Smooth muscle cell of the brain vasculature (primary cell): ENCODE measurements at regions not wholly inside any gene's neighbourhood (a gene's known extent, or its start where the extent isn't known, plus 50 kb on each side); places are given as distances from the start of the nearest gene placed in this dataset.

ENCODE experiments used
- DNase-seq: peaks from one replicate; pipeline ENCODE4 v3.0.0-alpha.2; 2012; ENCODE audit warnings: low read depth, low spot score

DNA sequence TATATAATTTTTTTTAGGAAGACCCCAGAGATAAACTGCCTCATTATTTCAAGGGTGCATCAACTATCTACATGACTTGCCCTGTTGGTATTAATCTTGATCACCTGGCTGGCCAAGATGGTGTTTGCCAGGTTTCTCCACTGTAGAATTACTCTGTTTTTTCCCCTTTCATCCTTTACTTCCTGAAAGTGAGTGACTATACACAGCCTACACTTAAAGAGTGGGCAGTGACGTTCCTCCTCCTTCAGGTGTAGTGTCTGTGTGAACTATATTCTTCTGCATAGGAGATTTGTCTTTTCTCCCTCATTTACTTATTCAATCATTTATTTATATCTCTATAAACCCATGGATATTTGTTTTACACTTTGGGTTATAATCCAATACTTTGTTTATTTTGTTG is 246.7 kb downstream of the IRF8 start:
- no peak for DNase-seq

DNA sequence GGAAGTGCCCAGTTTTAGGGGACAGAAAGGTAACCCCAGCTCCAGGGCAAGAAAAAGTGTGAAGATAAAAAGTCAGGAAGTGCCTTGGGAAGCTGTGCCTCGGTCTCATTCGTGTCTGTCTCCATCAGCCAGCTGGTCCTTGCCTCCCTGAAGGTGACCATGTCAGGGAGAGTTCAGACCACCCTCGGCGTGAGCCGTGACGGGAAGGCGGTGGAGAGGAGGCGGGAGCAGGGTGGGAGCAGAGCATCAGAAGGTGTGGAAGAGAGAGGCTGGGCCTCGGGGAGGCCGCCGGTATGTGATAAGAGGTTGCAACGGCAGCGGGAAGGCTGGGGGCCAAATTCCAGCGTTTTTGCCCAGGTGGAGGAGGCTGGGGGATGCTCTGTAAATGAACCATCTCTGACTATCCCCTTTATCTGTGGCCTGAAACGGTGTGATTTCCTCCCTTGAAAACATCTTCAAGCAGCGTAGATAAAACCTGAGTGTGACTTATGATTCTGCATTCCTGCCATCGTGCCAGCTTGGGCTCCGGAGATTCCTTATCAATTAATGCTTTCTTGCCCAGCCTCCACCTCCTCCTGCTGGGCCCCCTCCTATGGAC is 251.8 kb downstream of the IRF8 start:
- no peak for DNase-seq

DNA sequence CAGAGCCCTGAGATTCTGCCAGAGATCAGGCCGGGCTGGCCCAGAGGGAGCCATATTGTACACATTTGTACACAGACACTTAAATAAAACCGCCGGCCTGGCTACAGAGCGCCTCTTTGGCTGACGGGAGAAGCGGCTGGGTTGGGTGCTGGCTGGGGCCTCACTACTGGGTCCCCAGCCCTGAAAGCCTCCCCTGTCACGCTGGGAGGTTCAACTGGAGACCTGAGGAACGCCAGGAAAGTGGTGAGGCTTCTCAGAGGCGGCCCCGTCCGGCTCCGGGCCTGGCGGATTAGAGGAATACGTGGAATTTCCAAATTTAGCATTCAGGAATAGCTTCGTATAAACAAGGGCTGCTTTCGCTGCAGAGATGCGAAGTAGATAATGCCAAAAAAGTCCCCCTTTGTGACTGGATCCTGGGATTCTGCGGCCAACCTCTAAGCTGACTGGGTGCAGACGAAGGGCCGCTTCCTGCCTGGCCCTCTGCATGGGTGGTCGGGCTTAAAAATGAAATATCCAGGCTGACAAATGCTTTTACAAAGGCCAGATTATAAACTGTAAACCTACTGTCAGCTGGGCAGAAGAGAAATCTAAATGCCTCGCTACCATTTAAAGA is 252.4 kb downstream of the IRF8 start:
- DNase-seq, result no peak

DNA sequence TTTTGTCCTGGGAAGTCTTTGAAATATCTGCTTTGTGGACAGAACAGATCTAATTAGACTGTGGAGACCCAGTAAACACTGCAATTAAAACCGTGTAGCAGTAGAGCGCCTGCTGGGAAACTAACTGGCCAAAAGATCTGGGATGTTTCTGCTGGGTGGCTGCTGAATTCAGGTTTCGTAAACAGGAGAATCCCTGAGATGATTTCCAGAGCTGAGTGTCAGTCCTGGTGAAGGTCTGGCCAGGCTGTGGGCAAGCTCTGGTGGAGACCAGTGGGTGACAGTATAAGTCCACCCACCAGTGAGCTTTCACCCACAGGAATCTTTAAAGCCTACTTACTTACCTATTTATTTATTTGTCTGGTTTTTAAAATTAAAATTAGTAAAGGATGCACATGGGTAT is 257.2 kb downstream of the IRF8 start:
- DNase-seq, result no peak

DNA sequence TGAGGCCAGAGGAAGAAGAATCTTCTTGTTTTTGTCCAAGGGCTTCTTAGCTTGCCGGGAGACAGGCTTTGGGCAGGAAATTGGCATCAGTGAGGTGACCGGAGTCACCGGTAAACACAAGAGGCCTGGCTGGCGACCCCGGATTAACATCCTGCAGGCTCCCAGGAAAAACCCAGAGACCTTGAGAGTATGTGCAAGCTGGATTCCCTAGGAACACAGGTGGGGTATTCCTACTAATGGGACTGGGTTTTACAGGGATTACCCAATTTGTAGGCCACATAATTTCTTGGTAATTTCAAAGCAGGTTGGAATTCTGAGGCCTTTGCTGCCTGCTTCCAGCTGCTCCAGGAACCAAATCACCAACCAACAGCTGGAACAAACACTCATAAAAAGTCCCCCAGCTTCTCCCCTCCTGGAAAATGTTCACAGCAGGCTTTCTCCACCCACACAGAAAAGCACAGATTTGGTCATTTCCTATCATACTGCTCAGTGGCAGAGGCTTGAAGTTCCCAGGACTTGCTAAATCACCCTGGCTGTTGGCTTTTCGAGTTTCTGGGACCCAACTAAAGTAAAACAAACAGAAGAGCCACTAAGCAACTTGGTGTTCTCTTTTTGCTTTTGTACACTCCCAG is 258.8 kb downstream of the IRF8 start:
- no peak for DNase-seq

DNA sequence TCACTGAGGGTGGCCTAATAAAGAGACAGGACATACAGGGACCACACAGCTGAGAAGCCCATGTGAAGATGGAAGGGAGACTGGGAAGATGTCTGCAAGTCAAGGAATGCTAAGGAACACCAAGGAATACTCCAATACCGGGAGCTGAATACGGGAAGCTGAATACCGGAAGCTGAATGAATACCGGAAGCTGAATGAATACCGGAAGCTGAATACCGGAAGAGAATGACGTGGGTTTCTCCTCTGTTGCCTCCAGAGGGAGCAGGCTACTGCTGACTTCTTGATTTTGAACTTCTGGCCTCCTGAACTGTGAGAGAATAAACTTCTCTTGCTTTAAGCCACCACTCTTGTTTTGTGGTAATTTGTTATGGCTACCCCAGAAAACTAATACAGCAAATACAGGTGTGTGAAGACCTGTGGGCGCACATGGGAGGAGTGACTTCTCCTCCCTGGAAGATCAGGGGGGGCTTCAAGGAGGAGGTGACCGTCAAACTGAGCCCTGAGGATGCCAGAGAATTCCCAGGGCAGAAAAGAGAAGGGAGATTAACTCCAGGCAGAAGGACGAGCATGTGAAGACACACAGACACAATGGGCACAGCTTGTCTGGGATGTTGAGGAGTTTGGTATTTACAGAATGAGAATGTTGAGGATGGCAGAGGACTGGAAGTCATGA is 259.9 kb downstream of the IRF8 start:
- DNase-seq, result no peak

DNA sequence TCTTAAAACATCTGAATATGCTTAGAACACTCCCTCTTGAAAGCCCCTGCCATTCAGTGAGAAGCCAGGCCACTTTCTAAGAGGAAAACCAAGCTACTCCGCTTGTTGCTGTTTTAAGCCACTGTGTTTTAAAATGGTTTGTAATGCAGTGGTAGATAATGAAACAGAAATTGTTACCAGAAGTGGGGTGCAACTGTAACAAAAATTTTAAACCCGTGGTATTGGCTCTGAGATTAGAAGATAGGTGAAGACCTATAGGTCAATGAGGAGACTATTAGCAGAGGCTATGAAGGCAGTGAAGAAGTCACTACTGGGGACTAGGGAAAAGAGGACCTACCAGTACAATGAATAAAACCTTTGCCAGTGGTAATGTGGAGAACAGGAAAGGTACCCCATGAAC is 266.5 kb downstream of the IRF8 start:
- DNase-seq, result no peak

DNA sequence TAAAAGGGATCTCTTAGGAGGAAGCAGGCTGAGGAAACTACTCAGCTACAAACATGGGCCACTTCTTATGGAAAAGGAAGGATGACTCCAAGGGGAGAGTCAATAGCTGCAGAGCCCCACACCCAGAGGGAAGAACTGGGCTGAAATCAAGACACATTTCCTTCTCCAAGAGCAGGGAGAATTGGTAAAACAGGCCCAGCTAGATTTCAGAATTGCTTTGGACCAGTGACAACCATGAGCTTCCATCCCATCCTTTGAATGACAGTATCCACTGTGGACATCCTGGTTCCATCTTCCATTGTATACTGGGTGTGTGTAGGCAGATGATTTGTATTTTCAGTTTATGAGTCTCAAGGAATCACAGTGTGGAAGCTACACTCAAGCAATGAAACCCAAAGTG is 267.5 kb downstream of the IRF8 start:
- DNase-seq, result no peak

DNA sequence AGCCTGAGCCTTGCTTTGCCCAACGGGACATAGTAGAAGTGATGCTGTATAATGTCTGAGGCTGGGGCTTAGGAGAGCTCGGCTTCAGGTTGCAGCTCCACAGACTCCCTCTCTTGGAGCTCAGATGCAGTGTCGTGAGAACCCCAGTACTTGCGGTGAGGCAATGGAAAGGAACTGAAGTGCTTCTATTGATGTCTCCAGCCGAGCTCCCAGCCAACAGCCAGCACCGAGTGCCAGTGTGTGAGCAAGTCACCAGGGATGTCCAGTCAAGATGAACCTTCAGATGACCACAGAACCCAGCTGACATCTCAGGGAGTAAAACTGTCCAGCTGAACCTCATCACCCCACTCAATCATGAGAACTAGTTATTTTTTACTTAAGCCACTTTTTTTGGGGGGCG is 268.1 kb downstream of the IRF8 start:
- no peak for DNase-seq

DNA sequence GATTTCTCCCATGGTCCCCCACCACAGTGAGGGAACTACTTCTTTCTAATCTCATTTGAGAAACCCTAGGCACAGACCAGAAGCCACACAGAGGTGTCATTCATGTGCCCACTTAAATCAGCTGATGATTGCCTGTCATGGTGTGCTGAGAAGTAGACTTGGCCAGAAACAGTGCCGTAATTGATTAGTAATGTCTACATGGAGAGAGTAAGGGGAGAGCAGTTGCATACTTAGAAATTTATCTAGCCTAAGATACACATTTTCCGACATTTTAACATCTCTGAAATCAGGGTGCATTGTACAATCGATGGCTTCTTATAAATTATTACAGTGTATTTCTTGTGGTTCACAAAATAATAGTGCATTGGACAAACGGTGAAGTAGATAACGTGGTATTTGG is 271.8 kb downstream of the IRF8 start:
- DNase-seq, result no peak

DNA sequence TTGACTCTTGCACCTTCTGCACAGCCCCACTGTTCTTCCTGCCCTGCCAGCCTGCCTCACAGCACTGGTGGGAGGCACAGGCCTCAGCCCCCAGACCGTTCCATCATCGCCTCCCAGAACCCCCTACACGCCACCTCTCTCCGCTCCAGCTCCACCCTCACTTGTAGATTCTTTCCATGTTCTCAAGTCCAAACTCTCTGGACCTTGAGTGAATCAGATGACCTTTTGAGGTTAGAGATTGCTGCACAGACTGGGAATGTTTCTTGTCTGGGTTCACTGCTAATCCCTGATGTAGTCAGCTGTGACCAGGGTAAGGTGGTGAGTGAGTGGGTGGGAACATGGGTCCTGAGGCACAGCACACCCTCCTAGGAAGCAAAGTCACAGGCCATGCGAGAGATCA is 272.4 kb downstream of the IRF8 start:
- DNase-seq, result no peak

DNA sequence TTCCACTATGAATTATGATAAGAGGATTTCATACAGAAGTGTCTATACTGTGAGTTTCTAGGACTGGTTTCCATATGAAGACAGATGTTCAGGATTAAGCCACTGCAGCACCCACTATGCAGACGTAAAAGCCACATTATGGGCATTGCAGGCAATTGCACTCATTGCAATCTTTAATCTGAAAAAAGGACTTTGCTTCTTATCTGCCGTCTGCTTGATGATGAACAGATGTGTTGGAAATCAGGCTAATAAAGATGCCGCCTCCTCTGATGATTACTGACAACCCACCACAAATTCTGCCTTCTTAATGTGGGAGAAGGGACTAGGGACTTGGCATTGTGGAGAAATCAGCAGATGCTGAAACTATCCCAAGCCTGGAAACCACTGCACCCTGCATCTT is 276.9 kb downstream of the IRF8 start:
- DNase-seq, result no peak

DNA sequence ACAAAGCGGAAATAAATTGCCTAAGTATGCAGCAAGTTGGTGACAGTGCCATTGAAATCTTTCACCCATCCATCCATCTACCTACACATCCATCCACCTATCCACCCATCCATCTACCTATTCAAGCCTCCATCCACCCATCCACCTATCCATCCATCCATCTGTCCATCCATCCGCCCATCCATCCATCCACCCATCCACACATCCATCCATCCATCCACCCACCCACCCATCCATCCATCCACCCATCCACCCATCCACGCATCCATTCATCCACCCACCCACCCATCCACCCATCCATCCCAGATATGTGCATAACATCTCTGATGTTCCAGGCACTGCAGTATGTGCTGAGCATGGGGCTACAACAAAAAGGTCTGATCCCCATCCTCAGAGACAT is 277.5 kb downstream of the IRF8 start:
- no peak for DNase-seq

DNA sequence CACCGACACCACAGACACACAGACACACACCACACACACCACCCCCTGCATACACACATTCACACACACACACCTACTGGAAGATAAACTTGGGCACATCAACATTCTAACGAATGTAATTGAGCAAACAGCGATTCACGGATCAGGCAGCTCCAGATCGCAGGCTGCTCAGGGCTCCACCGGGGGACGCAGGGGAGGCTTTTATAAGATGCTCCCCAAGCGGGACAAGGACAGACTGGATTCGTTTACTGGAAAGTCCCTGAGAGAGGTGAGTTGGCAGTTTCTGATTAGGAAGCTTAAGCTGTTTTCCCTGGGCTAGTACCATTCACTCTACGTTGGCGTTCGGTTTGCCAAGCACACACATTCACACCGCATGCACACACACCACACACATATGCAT is 281.3 kb downstream of the IRF8 start:
- DNase-seq, result no peak

DNA sequence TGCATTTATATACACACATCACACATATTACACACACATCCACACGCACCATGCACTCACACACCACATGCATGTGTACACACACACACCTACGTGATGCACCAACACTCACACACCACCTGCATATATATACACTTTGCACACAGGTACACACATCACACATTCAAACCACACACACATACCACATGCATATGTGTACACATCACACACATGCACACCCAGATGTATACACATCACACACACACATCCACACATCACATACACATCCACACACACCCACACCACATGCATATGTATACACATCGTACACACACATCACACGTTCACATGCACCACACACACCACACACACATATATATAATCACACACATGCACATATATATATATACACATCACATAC is 281.8 kb downstream of the IRF8 start:
- no peak for DNase-seq

DNA sequence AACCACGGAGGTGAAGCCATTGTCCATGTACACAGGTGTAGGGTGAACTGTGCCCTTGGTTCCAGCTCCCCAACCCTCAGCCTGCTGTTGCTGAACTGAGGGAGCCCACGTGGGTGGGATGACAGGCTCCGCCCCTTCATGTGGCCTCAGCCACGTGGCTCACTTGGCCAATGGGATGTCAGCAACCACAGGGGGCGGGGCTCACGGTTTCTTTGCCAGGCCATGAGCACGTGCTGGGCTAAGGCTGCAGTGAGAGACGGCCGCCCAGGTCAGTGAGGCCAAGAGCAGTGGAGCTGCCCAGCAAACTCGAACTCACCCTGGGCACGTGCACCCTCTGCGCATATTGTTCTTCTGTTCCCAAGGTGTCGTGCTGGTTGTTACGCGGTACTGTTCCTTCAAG is 282.6 kb downstream of the IRF8 start:
- DNase-seq, result no peak

DNA sequence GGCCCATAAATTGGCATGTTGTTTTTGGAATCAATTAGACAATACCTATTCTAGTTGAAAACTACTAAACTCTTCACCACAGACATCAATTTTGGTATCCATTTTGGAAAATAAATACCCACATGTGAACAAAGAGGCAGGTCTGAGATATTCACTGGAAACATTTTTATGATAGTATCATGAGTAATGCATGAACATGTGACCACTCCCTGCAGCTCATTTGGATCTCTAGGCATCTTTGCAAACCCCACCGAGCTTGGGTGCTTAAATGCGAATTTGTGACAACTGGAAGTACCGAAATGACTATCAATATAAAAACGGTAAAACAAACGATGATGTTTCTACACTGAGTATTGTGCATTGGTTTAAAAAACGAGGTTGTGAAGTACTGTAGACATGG is 285.2 kb downstream of the IRF8 start:
- DNase-seq, result no peak

DNA sequence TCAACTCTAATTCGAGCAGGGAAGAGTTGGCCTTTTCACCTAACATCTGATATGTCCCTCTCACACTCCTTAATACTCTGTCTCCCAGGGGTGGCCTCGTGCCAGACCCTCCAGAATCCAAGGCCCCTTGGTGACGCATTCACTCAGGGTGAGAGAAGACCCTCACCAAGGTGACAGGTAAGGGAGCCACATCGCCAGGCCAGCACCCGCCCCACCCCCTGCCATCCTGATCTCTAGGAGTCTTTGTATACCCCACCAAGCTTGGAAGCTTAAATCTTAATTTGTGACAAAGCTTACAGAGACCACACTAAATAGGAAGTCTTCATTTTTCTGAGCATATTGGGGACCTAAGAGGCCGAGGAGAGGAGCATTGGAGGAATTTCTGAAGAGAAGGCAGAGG is 286.1 kb downstream of the IRF8 start:
- DNase-seq, result no peak

DNA sequence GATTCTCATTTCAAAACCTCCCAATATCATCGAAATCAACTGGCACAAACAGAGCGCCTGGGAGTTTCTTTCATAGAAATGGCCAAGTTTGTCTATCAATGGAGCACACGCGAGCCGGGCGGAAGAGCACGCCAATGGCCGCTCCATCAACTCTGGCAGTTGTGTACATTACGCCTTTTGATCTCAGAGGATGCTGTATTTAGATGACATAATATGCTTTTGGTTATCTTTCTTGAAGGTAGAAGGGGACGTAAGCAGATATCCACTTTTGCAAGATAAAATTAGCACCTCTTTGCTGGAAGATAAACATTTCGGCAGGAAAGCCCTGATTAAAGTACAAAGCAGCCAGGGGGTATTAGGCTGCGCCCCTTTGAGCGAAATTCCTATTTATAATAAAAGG is 287.4 kb downstream of the IRF8 start:
- no peak for DNase-seq

DNA sequence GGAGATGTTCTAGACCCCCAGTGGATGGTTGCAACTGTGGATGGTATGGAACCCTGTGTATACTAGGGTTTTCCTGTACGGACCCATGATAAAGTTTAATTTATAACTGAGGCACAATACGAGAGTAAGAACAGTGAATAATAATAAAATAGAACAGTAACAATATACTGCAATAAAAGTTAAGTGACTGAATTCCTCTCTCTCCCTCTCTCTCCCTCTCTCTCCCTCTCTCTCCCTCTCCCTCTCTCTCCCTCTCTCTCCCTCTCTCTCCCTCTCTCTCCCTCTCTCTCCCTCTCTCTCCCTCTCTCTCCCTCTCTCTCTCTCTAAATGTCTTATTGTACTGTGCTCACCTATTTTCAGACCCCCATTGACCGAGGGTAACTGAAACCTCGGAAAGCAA is 291.0 kb downstream of the IRF8 start:
- no peak for DNase-seq

DNA sequence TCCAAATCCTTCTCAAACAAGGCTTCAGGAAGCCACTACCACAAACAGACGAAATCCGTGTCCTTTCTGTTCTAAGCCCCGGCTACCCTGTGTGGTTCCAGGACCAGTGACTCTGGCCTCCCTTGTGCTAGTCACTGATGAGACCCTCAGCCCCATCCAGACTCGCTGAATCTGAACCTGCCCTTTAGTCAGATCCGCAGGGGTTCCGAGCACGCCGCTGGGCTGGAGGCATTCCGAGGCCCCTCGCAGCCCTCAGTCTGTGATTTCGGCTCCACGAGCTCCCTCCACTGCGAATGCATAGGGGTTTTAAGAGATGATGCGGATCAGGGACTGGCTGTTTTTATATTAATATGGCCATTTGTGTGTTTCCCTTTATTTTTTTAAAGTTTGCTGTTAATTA is 292.7 kb downstream of the IRF8 start:
- no peak for DNase-seq

DNA sequence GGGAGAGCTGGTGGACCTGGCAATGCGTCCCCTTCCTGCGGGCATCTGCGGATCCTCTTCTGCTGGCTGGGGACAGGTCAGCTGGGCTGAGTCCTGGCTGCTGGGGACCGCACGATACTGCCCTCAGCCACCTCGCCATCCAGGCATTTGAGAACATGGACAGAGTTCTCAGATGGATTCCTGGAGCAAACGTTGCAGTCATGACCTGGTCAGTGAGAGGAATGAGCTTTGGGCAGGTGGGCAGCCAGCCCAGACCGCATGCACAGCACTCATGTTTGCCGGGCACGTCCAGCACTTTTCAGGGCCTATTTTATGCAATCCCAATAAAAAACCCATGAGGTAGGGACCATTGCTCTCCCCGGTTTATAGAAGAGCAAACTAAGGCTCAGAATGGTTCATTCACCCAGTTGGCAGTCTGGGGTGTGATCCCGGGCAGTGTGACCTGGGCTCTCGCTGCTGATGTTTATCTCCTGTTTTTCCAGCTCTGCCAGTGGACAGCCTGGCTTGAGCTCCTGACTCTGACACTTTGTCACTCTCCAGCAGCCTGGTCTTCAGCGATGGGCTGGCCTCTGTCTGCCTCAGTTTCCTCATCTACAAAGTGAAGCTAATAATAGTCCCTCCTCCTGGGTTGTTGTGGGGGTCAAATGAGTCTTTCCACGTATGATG is 294.7 kb downstream of the IRF8 start:
- no peak for DNase-seq
